ENCODE measurements at regions not wholly inside any gene's neighbourhood (a gene's known extent, or its start where the extent isn't known, plus 50 kb on each side); places are given as distances from the start of the nearest gene placed in this dataset.
"Not testable (repeated sequence)": the region's sequence is repeated elsewhere in the genome, so short reads cannot be mapped to it uniquely, and the experiment has no call there.

- H3K9ac ChIP-seq (ENCODE audit: low read depth, low read length) = no peak overlapping the region
- no peaks in the 10 kb centered on the region for H3K4me1 ChIP-seq (ENCODE audit: insufficient read depth, low read length)
- no peaks in the 10 kb centered on the region; the same call in 1 of the 2 replicates for H3K9me3 ChIP-seq (ENCODE audit: control insufficient read depth, insufficient read depth, low read length)
- H3K36me3 ChIP-seq (ENCODE audit: insufficient read depth, low read length) = no peaks in the 10 kb centered on the region
Measured at GRCh38 chrX:125424536-125424935, 104.9 kb downstream of the TEX13C start.

- Histone ChIP-seq H3K4me1 (ENCODE audit: insufficient read depth, low read length) (no peaks in the 10 kb centered on the region), H3K9ac (ENCODE audit: low read depth, low read length) (no peak overlapping the region), H3K36me3 (ENCODE audit: insufficient read depth, low read length) (no peaks in the 10 kb centered on the region; the same call in 1 of the 2 replicates), H3K9me3 (ENCODE audit: control insufficient read depth, insufficient read depth, low read length) (peaks cover 24% of the 10 kb centered on the region)
Measured at GRCh38 chrX:125436855-125437254, 117.2 kb downstream of the TEX13C start.

GRCh38 chrX:125439194-125439849, 119.7 kb downstream of the TEX13C start:
- no peaks in the 10 kb centered on the region; the same call in 1 of the 2 replicates for H3K36me3 ChIP-seq (ENCODE audit: insufficient read depth, low read length)
- 0 out of 2 replicates have a peak, but pooled peaks cover 2% of the 10 kb centered on the region for H3K4me1 ChIP-seq (ENCODE audit: insufficient read depth, low read length)
- no peak overlapping the region for H3K9ac ChIP-seq (ENCODE audit: low read depth, low read length)
- H3K9me3 ChIP-seq (ENCODE audit: control insufficient read depth, insufficient read depth, low read length) = peaks cover 6% of the 10 kb centered on the region; the same call in 1 of the 2 replicates

GRCh38 chrX:125444659-125445058, 125.0 kb downstream of the TEX13C start:
- Histone ChIP-seq H3K4me1 (ENCODE audit: insufficient read depth, low read length) (0 out of 2 replicates have a peak, but pooled peaks cover 5% of the 10 kb centered on the region), H3K9ac (ENCODE audit: low read depth, low read length) (no peak overlapping the region), H3K36me3 (ENCODE audit: insufficient read depth, low read length) (no peaks in the 10 kb centered on the region), H3K9me3 (ENCODE audit: control insufficient read depth, insufficient read depth, low read length) (no peaks in the 10 kb centered on the region)

GRCh38 chrX:125475482-125475881, 155.8 kb downstream of the TEX13C start:
- Histone ChIP-seq H3K9ac (ENCODE audit: low read depth, low read length) (no peak overlapping the region), H3K36me3 (ENCODE audit: insufficient read depth, low read length) (no peaks in the 10 kb centered on the region), H3K9me3 (ENCODE audit: control insufficient read depth, insufficient read depth, low read length) (no peaks in the 10 kb centered on the region), H3K4me1 (ENCODE audit: insufficient read depth, low read length) (no peaks in the 10 kb centered on the region)

GRCh38 chrX:125492439-125492838, 172.8 kb downstream of the TEX13C start:
- Histone ChIP-seq H3K36me3 (ENCODE audit: insufficient read depth, low read length) (no peaks in the 10 kb centered on the region), H3K9me3 (ENCODE audit: control insufficient read depth, insufficient read depth, low read length) (no peaks in the 10 kb centered on the region; the same call in 1 of the 2 replicates), H3K4me1 (ENCODE audit: insufficient read depth, low read length) (no peaks in the 10 kb centered on the region), H3K9ac (ENCODE audit: low read depth, low read length) (no peak overlapping the region)

GRCh38 chrX:125493004-125493403, 173.3 kb downstream of the TEX13C start:
- not testable (repeated sequence) for H3K4me1 ChIP-seq (ENCODE audit: insufficient read depth, low read length); H3K9me3 ChIP-seq (ENCODE audit: control insufficient read depth, insufficient read depth, low read length); H3K36me3 ChIP-seq (ENCODE audit: insufficient read depth, low read length); H3K9ac ChIP-seq (ENCODE audit: low read depth, low read length)

- Histone ChIP-seq H3K4me1 (ENCODE audit: insufficient read depth, low read length) (no peaks in the 10 kb centered on the region), H3K36me3 (ENCODE audit: insufficient read depth, low read length) (no peaks in the 10 kb centered on the region), H3K9me3 (ENCODE audit: control insufficient read depth, insufficient read depth, low read length) (no peaks in the 10 kb centered on the region; the same call in 1 of the 2 replicates), H3K9ac (ENCODE audit: low read depth, low read length) (no peak overlapping the region)
Measured at GRCh38 chrX:125497667-125498066, 178.0 kb downstream of the TEX13C start.

GRCh38 chrX:125503769-125504168, 184.1 kb downstream of the TEX13C start:
- Histone ChIP-seq H3K9ac (ENCODE audit: low read depth, low read length) (no peak overlapping the region), H3K36me3 (ENCODE audit: insufficient read depth, low read length) (no peaks in the 10 kb centered on the region), H3K9me3 (ENCODE audit: control insufficient read depth, insufficient read depth, low read length) (no peaks in the 10 kb centered on the region; the same call in 1 of the 2 replicates), H3K4me1 (ENCODE audit: insufficient read depth, low read length) (no peaks in the 10 kb centered on the region)

GRCh38 chrX:125505207-125505606, 185.5 kb downstream of the TEX13C start:
- Histone ChIP-seq H3K9me3 (ENCODE audit: control insufficient read depth, insufficient read depth, low read length) (no peaks in the 10 kb centered on the region; the same call in 1 of the 2 replicates), H3K36me3 (ENCODE audit: insufficient read depth, low read length) (no peaks in the 10 kb centered on the region), H3K9ac (ENCODE audit: low read depth, low read length) (no peak overlapping the region), H3K4me1 (ENCODE audit: insufficient read depth, low read length) (no peaks in the 10 kb centered on the region)

GRCh38 chrX:125507119-125507518, 187.4 kb downstream of the TEX13C start:
- Histone ChIP-seq H3K36me3 (ENCODE audit: insufficient read depth, low read length) (no peaks in the 10 kb centered on the region), H3K4me1 (ENCODE audit: insufficient read depth, low read length) (no peaks in the 10 kb centered on the region), H3K9me3 (ENCODE audit: control insufficient read depth, insufficient read depth, low read length) (no peaks in the 10 kb centered on the region; the same call in 1 of the 2 replicates), H3K9ac (ENCODE audit: low read depth, low read length) (no peak overlapping the region)

- no peaks in the 10 kb centered on the region for H3K9me3 ChIP-seq (ENCODE audit: control insufficient read depth, insufficient read depth, low read length)
- no peak overlapping the region for H3K9ac ChIP-seq (ENCODE audit: low read depth, low read length)
- no peaks in the 10 kb centered on the region for H3K36me3 ChIP-seq (ENCODE audit: insufficient read depth, low read length)
Measured at GRCh38 chrX:125520029-125520428, 200.4 kb downstream of the TEX13C start.

GRCh38 chrX:125522752-125523151, 203.1 kb downstream of the TEX13C start:
- Histone ChIP-seq H3K4me1 (ENCODE audit: insufficient read depth, low read length) (peaks cover 14% of the 10 kb centered on the region), H3K9me3 (ENCODE audit: control insufficient read depth, insufficient read depth, low read length) (no peaks in the 10 kb centered on the region), H3K36me3 (ENCODE audit: insufficient read depth, low read length) (no peaks in the 10 kb centered on the region), H3K9ac (ENCODE audit: low read depth, low read length) (no peak overlapping the region)

More at GRCh38 chrX:125520029-125520428, 200.4 kb downstream of the TEX13C start:
- peaks cover 14% of the 10 kb centered on the region for H3K4me1 ChIP-seq (ENCODE audit: insufficient read depth, low read length)

- no peaks in the 10 kb centered on the region for H3K36me3 ChIP-seq (ENCODE audit: insufficient read depth, low read length)
- H3K4me1 ChIP-seq (ENCODE audit: insufficient read depth, low read length) = no peaks in the 10 kb centered on the region
- H3K9me3 ChIP-seq (ENCODE audit: control insufficient read depth, insufficient read depth, low read length) = no peaks in the 10 kb centered on the region
- H3K9ac ChIP-seq (ENCODE audit: low read depth, low read length) = no peak overlapping the region
Measured at GRCh38 chrX:125532411-125533089, 212.9 kb downstream of the TEX13C start.

- H3K36me3 ChIP-seq (ENCODE audit: insufficient read depth, low read length) = no peaks in the 10 kb centered on the region
- H3K9me3 ChIP-seq (ENCODE audit: control insufficient read depth, insufficient read depth, low read length) = no peaks in the 10 kb centered on the region
- H3K9ac ChIP-seq (ENCODE audit: low read depth, low read length) = no peak overlapping the region
- H3K4me1 ChIP-seq (ENCODE audit: insufficient read depth, low read length) = no peaks in the 10 kb centered on the region
Measured at GRCh38 chrX:125533352-125533751, 213.7 kb downstream of the TEX13C start.

Data from ES-I3 (cell line).